Jurkat, Clone E6-1 (cell line): ENCODE measurements at regions not wholly inside any gene's neighbourhood (a gene's known extent, or its start where the extent isn't known, plus 50 kb on each side); places are given as distances from the start of the nearest gene placed in this dataset.

Source experiments
- DNase-seq: peaks from one replicate; pipeline ENCODE4 v3.0.0-alpha.2; 2011; ENCODE audit warnings: low read depth, low spot score
- H3K4me3 ChIP-seq: 2 replicates; pipeline ENCODE4 v1.5.1; 2011; ENCODE audit warnings: mild to moderate bottlenecking, low read length, control low read depth, moderate library complexity

- H3K4me3 ChIP-seq = no peak overlapping the region
- no peak for DNase-seq
Observed at GRCh38 chr22:22993184-22993583, 77.1 kb upstream of the GNAZ start.

- DNase-seq = no peak
- no peak overlapping the region for H3K4me3 ChIP-seq
Observed at GRCh38 chr22:22995166-22995565, 75.2 kb upstream of the GNAZ start.

GRCh38 chr22:22996511-22997261 lies 73.6 kb upstream of the GNAZ start:
- DNase-seq = no peak
- H3K4me3 ChIP-seq = no peak overlapping the region

- H3K4me3 ChIP-seq = no peak overlapping the region
- DNase-seq = no peak
Observed at GRCh38 chr22:22997262-22997898, 72.9 kb upstream of the GNAZ start.

GRCh38 chr22:22997988-22998387 lies 72.3 kb upstream of the GNAZ start:
- H3K4me3 ChIP-seq = no peak overlapping the region

GRCh38 chr22:22999523-22999922 lies 70.8 kb upstream of the GNAZ start:
- DNase-seq = no peak
- H3K4me3 ChIP-seq = no peak overlapping the region

More at GRCh38 chr22:22997988-22998387, 72.3 kb upstream of the GNAZ start:
- DNase-seq = no peak

GRCh38 chr22:23000657-23001347 lies 69.5 kb upstream of the GNAZ start:
- DNase-seq = no peak
- no peak overlapping the region for H3K4me3 ChIP-seq

GRCh38 chr22:23001463-23001862 lies 68.9 kb upstream of the GNAZ start:
- no peak for DNase-seq
- H3K4me3 ChIP-seq = no peak overlapping the region

GRCh38 chr22:23002612-23003180 lies 67.6 kb upstream of the GNAZ start:
- H3K4me3 ChIP-seq = no peak overlapping the region
- no peak for DNase-seq

GRCh38 chr22:23007823-23008222 lies 62.5 kb upstream of the GNAZ start:
- H3K4me3 ChIP-seq = no peak overlapping the region
- DNase-seq = no peak

- no peak overlapping the region for H3K4me3 ChIP-seq
- DNase-seq = no peak
Observed at GRCh38 chr22:23008896-23009295, 61.4 kb upstream of the GNAZ start.
